ENCODE measurements at regions not wholly inside any gene's neighbourhood (a gene's known extent, or its start where the extent isn't known, plus 50 kb on each side); places are given as distances from the start of the nearest gene placed in this dataset.

DNA sequence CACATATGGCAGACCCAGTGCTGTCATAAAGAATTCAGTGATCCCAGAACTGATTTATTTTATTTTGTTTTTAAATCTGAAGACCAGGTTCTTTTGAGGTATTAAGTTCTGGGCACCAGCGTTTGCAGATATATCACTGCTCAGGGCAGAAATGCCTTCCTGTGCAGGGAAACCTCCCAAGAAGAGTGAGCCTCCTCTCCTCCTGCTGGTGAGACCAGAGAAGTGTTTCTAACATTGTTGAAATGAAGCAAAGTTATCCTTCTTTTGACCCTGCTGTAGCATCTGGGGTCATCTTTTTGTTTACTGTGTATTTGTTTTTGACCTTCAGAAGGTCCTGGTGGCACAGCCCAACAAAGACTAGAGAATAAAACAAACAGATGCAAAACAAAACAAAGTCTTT is 94.0 kb downstream of the AQP4 start:
- TF ChIP-seq, protein P1, sequence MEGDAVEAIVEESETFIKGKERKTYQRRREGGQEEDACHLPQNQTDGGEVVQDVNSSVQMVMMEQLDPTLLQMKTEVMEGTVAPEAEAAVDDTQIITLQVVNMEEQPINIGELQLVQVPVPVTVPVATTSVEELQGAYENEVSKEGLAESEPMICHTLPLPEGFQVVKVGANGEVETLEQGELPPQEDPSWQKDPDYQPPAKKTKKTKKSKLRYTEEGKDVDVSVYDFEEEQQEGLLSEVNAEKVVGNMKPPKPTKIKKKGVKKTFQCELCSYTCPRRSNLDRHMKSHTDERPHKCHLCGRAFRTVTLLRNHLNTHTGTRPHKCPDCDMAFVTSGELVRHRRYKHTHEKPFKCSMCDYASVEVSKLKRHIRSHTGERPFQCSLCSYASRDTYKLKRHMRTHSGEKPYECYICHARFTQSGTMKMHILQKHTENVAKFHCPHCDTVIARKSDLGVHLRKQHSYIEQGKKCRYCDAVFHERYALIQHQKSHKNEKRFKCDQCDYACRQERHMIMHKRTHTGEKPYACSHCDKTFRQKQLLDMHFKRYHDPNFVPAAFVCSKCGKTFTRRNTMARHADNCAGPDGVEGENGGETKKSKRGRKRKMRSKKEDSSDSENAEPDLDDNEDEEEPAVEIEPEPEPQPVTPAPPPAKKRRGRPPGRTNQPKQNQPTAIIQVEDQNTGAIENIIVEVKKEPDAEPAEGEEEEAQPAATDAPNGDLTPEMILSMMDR (IDR thresholded peaks at IDR 0.05; ENCODE audit: low read depth, low read length, poor library complexity, severe bottlenecking): no peak
- TF ChIP-seq EZH2phosphoT487 (IDR thresholded peaks at IDR 0.05; ENCODE audit: borderline replicate concordance, low read length): no peak
